GM12878 (cell line): ENCODE measurements at regions not wholly inside any gene's neighbourhood (a gene's known extent, or its start where the extent isn't known, plus 50 kb on each side); places are given as distances from the start of the nearest gene placed in this dataset.

ENCODE experiments used
- ATAC-seq: fragments of 200-7000 bp; cut with Tn5 transposase; 3 replicates; pipeline ENCODE4 v1.9.1; 2020; ENCODE audit warnings: mild to moderate bottlenecking, moderate library complexity
- BruUV-seq: library from RNA; stranded (reverse); fragments of 400-500 nt; replicated peaks from 2 replicates; lab custom pipeline; 2021; lab: Mats Ljungman, UMichigan
- CTCF ChIA-PET: fragments of 300-600 bp; sonication (Branson Sonifier 250); formaldehyde crosslinking; extraction: SDS; loops from one replicate; lab custom pipeline; 2021; ENCODE audit warnings: inconsistent platforms; lab: Yijun Ruan, JAX
- POLR2A ChIA-PET: fragments of 350-600 bp; formaldehyde crosslinking; extraction: SDS; loops from one replicate; lab custom pipeline; 2021; ENCODE audit warnings: inconsistent platforms; lab: Charles Lee
- RAD21 ChIA-PET: fragments of 300-600 bp; sonication (Branson Sonifier 250); formaldehyde crosslinking; loops from one replicate; lab custom pipeline; 2023; ENCODE audit warnings: antibody characterized with exemption; ENCODE audit not compliant: unreplicated experiment; lab: Charles Lee
- SMC1A ChIA-PET: fragments of 300-600 bp; sonication (Branson Sonifier 250); formaldehyde crosslinking; loops from one replicate; lab custom pipeline; 2023; ENCODE audit not compliant: unreplicated experiment, uncharacterized antibody; lab: Charles Lee
- DNase-seq: peaks from one replicate; pipeline ENCODE4 v3.0.0-alpha.2; 2011; ENCODE audit warnings: low read depth, low spot score
- FAIRE-seq: peaks from 3 replicates; lab custom pipeline; 2011; peaks lifted over from hg19 to GRCh38; lab: Jason Lieb, UNC
- H2AFZ ChIP-seq: 2 replicates; pipeline ENCODE4 v1.6.0; 2011; ENCODE audit warnings: low read depth, low read length, control low read depth; ENCODE audit not compliant: control insufficient read depth
- H3K27ac ChIP-seq: 2 replicates; pipeline ENCODE4 v1.5.1; 2011; ENCODE audit warnings: control low read depth; ENCODE audit not compliant: control insufficient read depth, insufficient read depth
- H3K27me3 ChIP-seq, 2 experiments: replicated peaks in 1 of 2; 2 replicates each; pipeline versions ENCODE4 v1.6.0 to v1.6.1; 2011; ENCODE audit warnings: low read length in 1 of 2; ENCODE audit not compliant: control insufficient read depth in 2 of 2, insufficient read depth in 2 of 2
- H3K36me3 ChIP-seq, 2 experiments: 2 replicates each; pipeline ENCODE4 v1.5.1; 2011; ENCODE audit warnings: low read length in 1 of 2; ENCODE audit not compliant: control insufficient read depth in 2 of 2, insufficient read depth in 2 of 2
- H3K4me1 ChIP-seq: 2 replicates; pipeline ENCODE4 v1.6.1; 2011; ENCODE audit warnings: mild to moderate bottlenecking, low read length, moderate library complexity, mixed read lengths; ENCODE audit not compliant: control insufficient read depth, insufficient read depth
- H3K4me2 ChIP-seq: 2 replicates; pipeline ENCODE4 v1.6.0; 2011; ENCODE audit warnings: control low read depth; ENCODE audit not compliant: control insufficient read depth, insufficient read depth
- H3K4me3 ChIP-seq: fragments of 200-600 bp; sonication (generic); 2 replicates; pipeline ENCODE4 v1.5.1; 2016
- H3K79me2 ChIP-seq: 2 replicates; pipeline ENCODE4 v1.6.0; 2011; ENCODE audit warnings: low read length; ENCODE audit not compliant: control insufficient read depth, insufficient read depth
- H3K9ac ChIP-seq: 2 replicates; pipeline ENCODE4 v1.8.0; 2011; ENCODE audit warnings: low read length, control low read depth, mixed read lengths; ENCODE audit not compliant: control insufficient read depth, insufficient read depth
- H3K9me3 ChIP-seq: replicated peaks from 3 replicates; pipeline ENCODE4 v1.5.1; 2011; ENCODE audit warnings: mild to moderate bottlenecking, low read length; ENCODE audit not compliant: control insufficient read depth, insufficient read depth
- H4K20me1 ChIP-seq: 2 replicates; pipeline ENCODE4 v1.6.0; 2011; ENCODE audit not compliant: control insufficient read depth, insufficient read depth
- BRCA1 ChIP-seq: IDR thresholded peaks from 2 replicates; pipeline ENCODE4 v1.6.1; 2011; ENCODE audit warnings: low read depth, low read length, improper control_type of control experiment
- CBFB ChIP-seq: IDR thresholded peaks from 2 replicates; pipeline ENCODE4 v1.6.1; 2016; ENCODE audit warnings: antibody characterized with exemption, low read depth
- ETV6 ChIP-seq, 2 experiments: fragments of 450-650 bp in 1 of 2; IDR thresholded peaks in 1 of 2; conservative IDR thresholded peaks in 1 of 2; 2 replicates each; pipeline ENCODE4 v1.6.1; 2014; ENCODE audit warnings: antibody characterized with exemption in 1 of 2, borderline replicate concordance in 1 of 2, low read depth in 1 of 2, mild to moderate bottlenecking in 1 of 2, moderate library complexity in 1 of 2
- FOXK2 ChIP-seq: fragments of 450-650 bp; IDR thresholded peaks from 2 replicates; pipeline ENCODE4 v1.6.1; 2017; ENCODE audit warnings: mild to moderate bottlenecking, moderate library complexity
- IKZF1 ChIP-seq: fragments of 450-650 bp; conservative IDR thresholded peaks from 2 replicates; pipeline ENCODE4 v1.6.1; 2017; ENCODE audit warnings: antibody characterized with exemption, mild to moderate bottlenecking
- JUND ChIP-seq: IDR thresholded peaks from 2 replicates; pipeline ENCODE4 v1.6.1; 2012; ENCODE audit warnings: low read depth, mild to moderate bottlenecking, low read length, improper control_type of control experiment, moderate library complexity
- LARP7 ChIP-seq: fragments of 450-650 bp; IDR thresholded peaks from 2 replicates; pipeline ENCODE4 v1.6.1; 2017; ENCODE audit warnings: mild to moderate bottlenecking
- PKNOX1 ChIP-seq: fragments of 450-650 bp; IDR thresholded peaks from 2 replicates; pipeline ENCODE4 v1.6.1; 2016; ENCODE audit warnings: mild to moderate bottlenecking
- POLR2A ChIP-seq: IDR thresholded peaks from 2 replicates; pipeline ENCODE4 v1.6.1; 2011; ENCODE audit warnings: low read depth, mild to moderate bottlenecking, low read length
- RELA ChIP-seq: fragments of 450-650 bp; IDR thresholded peaks from 2 replicates; pipeline ENCODE4 v1.8.0; 2014; ENCODE audit warnings: borderline replicate concordance; ENCODE audit not compliant: partially characterized antibody
- SP1 ChIP-seq: IDR thresholded peaks from one replicate; pipeline ENCODE4 v1.6.1; 2011; ENCODE audit warnings: low read depth, low read length
- SREBF1 ChIP-seq: IDR thresholded peaks from 2 replicates; pipeline ENCODE4 v1.6.1; 2012; ENCODE audit warnings: mild to moderate bottlenecking, low read length
- SREBF2 ChIP-seq: IDR thresholded peaks from 2 replicates; pipeline ENCODE4 v1.6.1; 2012; ENCODE audit warnings: mild to moderate bottlenecking, low read length
- YBX1 ChIP-seq: fragments of 450-650 bp; IDR thresholded peaks from 2 replicates; pipeline ENCODE4 v1.6.1; 2016; ENCODE audit warnings: antibody characterized with exemption
- YY1 ChIP-seq: IDR thresholded peaks from 2 replicates; pipeline ENCODE4 v1.6.1; 2011; ENCODE audit warnings: low read depth, mild to moderate bottlenecking, low read length
- ZNF687 ChIP-seq: fragments of 450-650 bp; IDR thresholded peaks from 2 replicates; pipeline ENCODE4 v1.6.1; 2017; ENCODE audit warnings: mild to moderate bottlenecking, moderate library complexity
- WGBS: methylation state at CpG from one replicate; pipeline ENCODE4 v1.1.6; 2016; ENCODE audit warnings: low lambda C conversion rate; ENCODE audit not compliant: insufficient replicate concordance, insufficient coverage; ENCODE audit errors: missing lambda C conversion rate; 5-methylcytosine and 5-hydroxymethylcytosine counted together
- in situ Hi-C: fragments of 300-500 bp; cut with MboI; formaldehyde crosslinking; loops from 9 replicates; pipeline ENCODE4 v1.14.3; 2018; ENCODE audit warnings: mixed read lengths
- intact Hi-C: fragments of 100-400 bp; cut with micrococcal nuclease; formaldehyde crosslinking; loops from one replicate; pipeline ENCODE4 v1.14.2; 2022; ENCODE audit not compliant: unreplicated experiment

- H3K4me1 ChIP-seq, result no peaks in the 10 kb centered on the region
- no peaks in the 10 kb centered on the region; the same call in 2 of the 3 replicates for H3K9me3 ChIP-seq
- no peaks in the 10 kb centered on the region for H3K79me2 ChIP-seq
- H3K4me2 ChIP-seq, result no peak overlapping the region
- ATAC-seq, result no peak
- no TSS peak for BruUV-seq
- H2AFZ ChIP-seq, result no peak overlapping the region
- ChIA-PET CTCF (no interaction called here), RAD21 (no interaction called here), SMC1A (no interaction called here), POLR2A (no interaction called here)
- DNase-seq, result no peak
- 30% methylated on average over 5 of the region's 5 CpGs for WGBS
- no peaks in the 10 kb centered on the region for H3K36me3 ChIP-seq
- no peak for FAIRE-seq
- H3K9ac ChIP-seq, result no peak overlapping the region
- H4K20me1 ChIP-seq, result no peaks in the 10 kb centered on the region
- H3K27ac ChIP-seq, result no peak overlapping the region
- H3K27me3 ChIP-seq, result no peaks in the 10 kb centered on the region
- in situ Hi-C loops (no loop called here), intact Hi-C loops (no loop called here)
- no peak overlapping the region for H3K4me3 ChIP-seq
- TF ChIP-seq RELA, result no peak
- TF ChIP-seq YBX1, result no peak
- TF ChIP-seq SP1, result no peak
Observed at GRCh38 chr22:47561766-47562165, 799.3 kb downstream of the TBC1D22A start.

- no TSS peak for BruUV-seq
- no peak overlapping the region for H3K4me2 ChIP-seq
- no peak overlapping the region for H2AFZ ChIP-seq
- 29% methylated on average over 8 of the region's 9 CpGs for WGBS
- in situ Hi-C loops (no loop called here), intact Hi-C loops (no loop called here)
- H3K4me1 ChIP-seq, result no peaks in the 10 kb centered on the region
- no peaks in the 10 kb centered on the region; the same call in 2 of the 3 replicates for H3K9me3 ChIP-seq
- FAIRE-seq, result no peak
- H3K27me3 ChIP-seq, result no peaks in the 10 kb centered on the region
- ChIA-PET CTCF (no interaction called here), POLR2A (no interaction called here), SMC1A (interaction anchor here (0.7 kb wide), 1 partner anchor 921 kb away, joined by 3 read pairs; no protein-coding TSS in a partner anchor), RAD21 (no interaction called here)
- H3K4me3 ChIP-seq, result no peak overlapping the region
- no peaks in the 10 kb centered on the region for H3K36me3 ChIP-seq
- no peak for DNase-seq
- ATAC-seq, result no peak
- H3K79me2 ChIP-seq, result no peaks in the 10 kb centered on the region
- H4K20me1 ChIP-seq, result no peaks in the 10 kb centered on the region
- H3K9ac ChIP-seq, result no peak overlapping the region
- H3K27ac ChIP-seq, result no peak overlapping the region
- no peak for TF ChIP-seq SREBF2
- TF ChIP-seq CBFB, result no peak
- TF ChIP-seq LARP7, result no peak
- TF ChIP-seq PKNOX1, result no peak
- no peak for TF ChIP-seq BRCA1
- TF ChIP-seq SREBF1, result no peak
- TF ChIP-seq POLR2A, result no peak
- no peak for TF ChIP-seq ETV6 (conservative IDR thresholded peaks at IDR 0.05 in 1 of 2, IDR thresholded peaks at IDR 0.05 in 1 of 2; ENCODE audit: borderline replicate concordance in 1 of 2, low read depth in 1 of 2)
- TF ChIP-seq ZNF687, result no peak
- no peak for TF ChIP-seq JUND
- no peak for TF ChIP-seq FOXK2
- no peak for TF ChIP-seq IKZF1
- TF ChIP-seq YY1, result no peak
Observed at GRCh38 chr22:47561115-47561675, 798.7 kb downstream of the TBC1D22A start.
